Activated CD4-positive, alpha-beta T cell treated with anti-CD3 and anti-CD28 coated beads for 24 hours (primary cell): ENCODE measurements at regions not wholly inside any gene's neighbourhood (a gene's known extent, or its start where the extent isn't known, plus 50 kb on each side); places are given as distances from the start of the nearest gene placed in this dataset.
"Not testable (repeated sequence)": the region's sequence is repeated elsewhere in the genome, so short reads cannot be mapped to it uniquely, and the experiment has no call there.

Experiments
- DNase-seq, 2 donors: peaks; one replicate each; pipeline ENCODE4 v3.0.0-alpha.2; 2020; ENCODE audit warnings: low read depth in 2 of 2

DNA sequence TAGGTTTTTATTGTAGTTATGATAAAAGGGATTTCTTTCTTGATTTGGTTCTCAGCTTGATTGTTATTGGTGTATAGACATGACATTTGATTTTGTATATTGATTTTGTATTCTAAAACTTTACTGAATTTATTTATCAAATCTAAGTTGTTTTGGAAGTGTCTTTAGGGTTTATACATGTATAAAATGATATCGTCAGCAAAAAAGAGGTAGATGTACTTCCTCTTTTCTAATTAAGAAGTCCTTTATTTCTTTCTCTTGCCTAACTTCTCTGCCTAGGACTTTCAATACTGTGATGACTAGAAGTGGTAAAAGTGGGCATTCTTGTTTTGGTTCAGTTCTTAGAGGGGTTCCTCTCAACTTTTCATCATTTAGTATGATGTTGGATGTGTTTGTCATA, 487.3 kb upstream of the KIF2B start:
- no peak for DNase-seq

DNA sequence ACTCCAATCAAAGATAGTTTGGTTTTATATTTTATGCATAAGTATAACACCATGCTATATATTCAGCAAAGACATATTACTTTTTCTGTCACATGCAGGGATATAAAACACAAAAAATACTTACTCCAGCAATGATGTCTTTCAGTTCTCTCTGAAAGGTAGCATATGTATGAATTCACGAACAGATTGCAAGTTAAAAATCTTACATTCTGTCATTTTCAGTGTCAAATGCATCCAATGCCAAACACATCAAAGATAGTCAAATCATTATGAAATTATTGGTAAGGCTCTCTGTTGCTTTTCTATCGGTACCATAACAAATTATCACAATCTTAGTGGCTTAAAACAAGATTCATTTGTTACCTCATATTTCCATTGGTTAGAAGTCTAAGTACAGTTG, 492.0 kb upstream of the KIF2B start:
- DNase-seq = no peak

DNA sequence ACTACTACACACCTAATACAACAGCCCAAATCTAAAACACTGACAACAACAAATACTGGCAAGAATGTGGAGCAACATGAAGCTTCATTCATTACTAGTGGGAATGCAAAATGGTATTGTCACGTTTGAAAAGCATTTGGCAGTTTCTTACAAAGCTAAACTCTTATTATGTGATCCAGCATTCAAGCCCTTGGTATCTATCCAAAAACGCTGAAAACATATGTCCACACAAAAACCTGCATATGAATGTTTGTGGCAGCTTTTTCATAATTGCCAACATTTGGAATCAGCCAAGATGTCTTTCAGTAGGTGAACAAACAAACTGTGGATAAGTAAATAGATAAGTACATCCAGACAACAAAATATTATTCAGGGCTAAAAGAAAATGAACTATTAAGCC, 501.1 kb upstream of the KIF2B start:
- no peak for DNase-seq

DNA sequence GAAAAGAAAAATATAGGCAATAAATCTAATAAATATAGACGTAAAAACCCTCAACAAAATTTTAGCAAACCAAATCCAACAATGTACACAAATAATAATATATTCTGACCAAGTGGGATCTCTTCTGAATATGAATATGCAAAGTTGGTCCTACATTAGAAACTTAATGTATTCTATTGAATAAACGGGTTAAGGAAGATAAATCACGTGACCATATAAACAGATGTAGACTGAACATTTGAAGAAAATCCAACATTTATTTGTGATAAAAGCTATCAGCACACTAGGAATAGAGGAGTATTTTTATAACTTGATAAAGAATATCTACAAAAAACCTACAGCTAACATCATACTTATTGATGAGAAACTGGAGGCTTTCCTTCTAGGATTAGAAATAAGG, 502.8 kb upstream of the KIF2B start:
- DNase-seq = no peak

DNA sequence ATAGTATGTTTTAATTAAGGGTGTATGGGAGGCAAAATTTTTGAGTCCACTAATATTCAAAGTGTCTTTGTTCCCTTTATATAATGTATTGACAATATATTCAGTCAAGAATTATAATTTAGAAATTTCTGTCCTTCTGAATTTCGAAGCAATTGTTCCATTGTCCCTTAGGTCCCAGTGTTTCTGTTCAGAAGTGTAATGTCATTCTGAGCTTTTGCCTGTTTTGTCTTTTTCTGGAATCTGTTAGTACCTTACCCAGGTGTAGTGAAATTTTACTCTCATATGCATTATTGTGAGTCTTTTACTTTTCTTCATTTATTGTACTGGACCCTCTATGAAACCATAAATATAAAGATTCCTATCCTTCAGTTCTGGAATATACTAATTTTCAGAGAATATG, 505.7 kb upstream of the KIF2B start:
- no peak for DNase-seq

DNA sequence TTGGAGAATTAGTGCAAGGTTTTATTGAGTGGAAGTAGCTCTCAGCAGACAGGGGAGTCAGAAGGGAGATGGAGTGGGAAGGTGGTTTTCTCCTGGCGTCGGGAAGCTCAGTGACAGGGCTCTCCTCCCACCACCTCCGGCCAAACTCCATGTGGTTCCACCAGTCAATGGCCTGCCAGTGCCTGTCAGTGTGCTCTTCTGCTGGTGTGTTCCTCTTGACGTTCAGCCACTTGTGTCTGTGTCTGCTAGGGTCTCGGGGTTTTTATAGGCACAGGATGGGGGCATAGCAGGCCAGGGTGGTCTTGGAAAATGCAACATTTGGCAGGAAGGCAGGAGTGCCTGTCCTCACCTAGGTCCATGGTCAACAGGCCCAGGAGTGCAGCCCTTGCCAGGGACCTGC, 506.7 kb upstream of the KIF2B start:
- DNase-seq = no peak

DNA sequence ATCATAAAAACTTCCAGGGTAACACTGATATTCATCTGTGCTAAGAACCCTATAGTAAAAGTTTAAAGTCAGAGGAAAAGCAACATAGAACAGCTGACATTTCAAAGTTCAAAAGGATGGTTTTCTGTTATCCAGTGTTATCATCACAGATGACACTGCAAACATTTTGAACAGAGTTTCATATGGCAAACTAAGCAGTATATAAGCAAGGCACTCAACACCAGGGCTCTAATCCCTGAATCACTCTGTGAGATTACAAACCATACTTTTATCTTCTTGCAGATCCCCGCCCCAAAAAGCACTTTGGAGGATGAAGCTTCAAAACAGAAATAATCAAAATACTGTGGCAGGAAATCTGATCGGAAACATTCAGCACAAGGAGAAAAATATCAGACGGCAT, 508.2 kb upstream of the KIF2B start:
- DNase-seq = no peak

DNA sequence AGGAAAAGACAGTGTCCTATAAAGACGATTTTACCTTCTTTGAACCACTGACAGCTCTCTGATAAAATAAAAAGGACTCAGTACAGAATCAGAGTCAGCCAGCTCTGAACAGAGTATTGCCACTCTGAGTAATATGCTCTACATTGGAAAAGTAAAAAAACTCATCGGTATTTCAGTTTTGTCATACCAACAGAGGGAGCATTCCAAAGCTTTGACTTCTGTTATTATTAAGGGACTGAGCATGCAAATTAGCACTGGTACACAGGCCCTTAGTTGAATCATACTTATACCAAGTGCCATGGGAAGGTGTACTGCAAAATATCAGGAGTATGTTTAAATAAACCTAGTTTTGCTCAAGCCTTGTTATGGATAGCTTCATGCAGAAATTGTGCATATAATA, 509.0 kb upstream of the KIF2B start:
- no peak for DNase-seq

DNA sequence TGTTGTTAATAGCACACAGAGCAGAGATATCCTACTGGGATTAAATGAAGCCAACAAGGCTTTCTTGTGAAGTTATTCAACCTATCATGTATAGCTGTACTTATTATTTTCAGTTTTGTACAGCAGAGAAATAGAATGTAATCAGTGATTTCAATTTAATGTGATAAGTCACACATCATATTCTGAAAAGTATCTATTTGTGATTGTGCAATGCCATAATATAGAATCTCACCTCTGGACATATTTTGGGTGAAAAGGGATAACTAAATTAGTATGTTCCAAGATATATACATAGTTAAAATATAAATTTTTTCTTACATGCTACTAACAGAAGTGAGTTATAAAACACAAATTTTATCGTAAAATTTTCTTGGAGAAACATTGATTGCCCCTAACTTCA, 544.3 kb upstream of the KIF2B start:
- no peak for DNase-seq

DNA sequence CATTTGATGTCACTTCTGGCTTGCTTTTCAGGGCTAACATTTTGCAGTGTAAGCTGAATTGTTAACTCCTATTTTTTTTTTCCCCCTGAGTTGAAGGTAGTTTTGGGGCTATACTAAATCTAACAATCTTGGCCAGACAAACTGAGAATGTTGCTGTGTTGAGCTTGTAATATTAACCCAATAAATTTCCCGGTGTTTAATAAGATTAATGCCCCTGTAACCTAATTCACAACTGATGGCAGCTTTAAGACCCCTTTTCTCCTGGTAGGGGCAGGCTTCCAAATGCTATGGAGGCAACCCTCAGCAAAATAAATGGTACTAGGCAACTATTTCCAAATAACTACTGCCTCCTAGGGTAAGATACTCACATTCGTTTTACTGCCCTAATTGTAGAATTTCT, 549.6 kb upstream of the KIF2B start:
- no peak for DNase-seq

DNA sequence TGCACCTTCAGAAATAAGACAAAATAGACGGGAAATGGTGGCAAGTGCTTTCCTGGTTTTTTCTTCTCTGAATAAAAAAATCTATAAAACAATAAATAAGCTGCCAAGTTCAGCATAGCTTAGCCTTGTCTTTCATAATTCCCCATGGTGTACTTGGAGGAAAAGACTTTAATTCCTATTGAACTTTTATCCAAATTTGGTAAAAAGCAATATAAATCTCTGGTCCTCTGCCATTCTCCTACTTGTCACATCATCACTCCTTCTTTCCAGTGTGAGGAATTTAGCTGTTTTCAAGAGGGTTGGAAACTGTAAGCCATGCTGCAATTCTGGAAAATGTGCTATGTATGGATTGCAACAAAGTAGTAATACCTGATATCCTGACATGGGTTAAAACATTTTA, 551.8 kb upstream of the KIF2B start:
- DNase-seq = no peak

DNA sequence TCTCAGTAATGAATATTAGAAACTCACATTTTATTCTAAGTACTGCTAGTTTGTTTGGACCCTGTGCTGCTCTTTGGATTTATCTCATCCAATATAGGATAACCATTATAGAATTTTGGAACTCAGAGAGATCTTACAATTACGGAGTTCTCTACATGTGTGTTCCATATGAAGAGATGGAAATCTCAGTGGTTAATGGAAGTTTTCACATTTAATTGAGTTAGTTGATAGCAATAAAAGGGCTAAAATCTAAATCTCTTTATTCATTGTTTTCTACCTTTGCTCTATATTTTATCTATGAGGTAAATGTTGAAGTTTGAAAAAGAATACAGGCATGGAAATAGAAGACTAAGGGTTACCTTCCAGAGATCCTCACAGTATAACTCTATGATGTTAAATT, 558.0 kb upstream of the KIF2B start:
- no peak for DNase-seq

DNA sequence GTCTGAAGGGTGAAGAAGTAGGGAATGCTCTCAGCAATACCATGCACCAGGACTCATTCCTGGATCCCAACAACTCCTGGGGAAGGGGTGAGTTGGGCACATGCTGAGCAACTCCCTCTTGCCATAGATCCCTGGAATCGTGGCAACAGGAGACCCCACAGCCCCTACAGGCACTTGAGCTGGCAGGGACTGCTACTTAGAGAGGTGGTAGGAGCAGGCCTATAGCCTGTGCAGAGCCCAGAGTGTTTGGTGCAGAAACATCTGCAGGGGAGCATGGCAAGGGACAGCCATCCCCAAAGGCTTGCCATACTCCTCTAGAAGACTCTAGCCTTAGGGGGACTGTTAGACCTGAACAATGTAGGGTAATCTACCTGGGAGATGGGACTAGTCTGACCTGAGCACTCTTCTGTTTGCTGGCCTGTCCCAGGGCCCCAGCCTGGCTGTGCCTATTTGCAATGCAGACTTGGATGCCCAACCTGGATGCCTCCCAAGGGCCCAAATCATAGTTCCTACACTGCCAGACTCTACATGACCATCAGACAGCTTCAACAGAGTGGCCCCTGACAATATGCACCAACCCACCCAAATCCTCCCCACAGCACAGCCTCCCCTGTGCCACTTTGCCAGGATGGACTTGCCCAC, 568.6 kb upstream of the KIF2B start:
- DNase-seq = no peak

DNA sequence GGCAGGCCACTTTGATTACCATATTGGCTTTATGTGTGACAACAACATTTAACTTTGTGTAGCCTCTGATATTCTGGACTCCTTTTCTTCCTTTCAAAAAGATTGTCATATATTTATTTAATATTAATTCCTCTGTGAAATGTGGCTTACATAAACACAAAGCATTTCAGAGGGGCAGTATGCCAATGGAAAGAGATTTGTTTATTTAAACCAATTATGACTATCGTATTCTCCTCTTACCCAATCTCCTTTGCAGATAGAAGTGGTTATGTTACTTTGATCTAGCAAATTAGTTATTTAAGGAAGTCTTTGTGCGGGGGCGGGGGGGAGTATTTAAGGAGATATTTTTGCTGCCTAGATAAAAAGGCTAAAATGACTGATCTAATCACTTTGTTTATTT, 573.7 kb upstream of the KIF2B start:
- no peak for DNase-seq

DNA sequence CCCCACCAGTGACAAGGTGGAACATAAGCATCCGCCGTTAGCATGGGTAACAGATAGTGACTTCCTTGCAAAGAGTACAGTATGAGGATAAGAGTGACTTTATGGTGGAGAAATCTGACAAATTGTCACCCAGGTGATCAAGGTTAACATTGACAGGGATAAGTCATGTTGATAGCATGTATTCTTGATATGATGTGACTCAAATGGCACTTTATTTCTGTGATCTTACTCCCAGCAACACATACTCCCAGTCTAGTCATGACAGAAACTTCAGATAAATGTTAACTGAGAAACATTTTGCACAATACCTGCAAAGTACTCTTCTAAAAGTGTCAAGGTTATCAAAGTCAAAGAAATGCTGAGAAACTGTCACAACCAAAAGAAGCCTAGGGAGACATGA, 588.6 kb upstream of the KIF2B start:
- no peak for DNase-seq

DNA sequence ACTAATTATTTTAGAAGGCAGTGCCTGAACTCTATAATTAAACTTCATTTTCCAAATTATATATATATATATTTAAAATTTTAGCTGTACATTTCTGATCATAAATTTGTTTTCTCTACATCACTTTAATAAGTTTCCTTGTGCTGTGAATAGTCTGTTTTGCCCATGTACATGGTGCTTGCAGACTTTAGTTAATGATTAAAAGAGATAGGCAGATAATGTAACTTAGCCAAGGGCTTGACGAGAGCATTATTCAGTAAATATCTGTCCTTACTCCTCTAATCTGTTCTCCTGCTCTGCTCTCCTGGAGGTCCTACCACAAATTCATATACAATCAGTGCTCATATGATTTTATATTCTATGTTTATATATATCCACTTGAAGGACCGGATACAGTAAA, 595.2 kb upstream of the KIF2B start:
- DNase-seq = no peak

DNA sequence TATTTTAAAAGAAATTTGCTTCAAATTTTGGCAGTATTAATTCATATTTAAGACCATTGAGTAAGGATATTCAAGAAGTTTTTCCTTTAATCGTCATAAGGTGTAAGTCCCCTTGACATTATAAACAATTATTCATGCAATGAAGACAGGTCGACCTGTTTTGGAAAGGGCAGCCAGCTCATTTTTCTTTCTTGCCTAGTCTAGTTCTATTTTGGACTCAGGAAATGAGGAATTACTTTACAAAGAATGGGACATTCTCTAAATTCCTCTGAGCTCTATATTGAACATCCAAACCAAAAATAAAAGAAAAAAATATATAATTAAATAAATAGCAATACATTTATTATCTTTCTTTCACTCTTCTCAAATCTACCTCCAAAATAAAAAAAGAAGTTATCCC, 595.6 kb upstream of the KIF2B start:
- DNase-seq = no peak

DNA sequence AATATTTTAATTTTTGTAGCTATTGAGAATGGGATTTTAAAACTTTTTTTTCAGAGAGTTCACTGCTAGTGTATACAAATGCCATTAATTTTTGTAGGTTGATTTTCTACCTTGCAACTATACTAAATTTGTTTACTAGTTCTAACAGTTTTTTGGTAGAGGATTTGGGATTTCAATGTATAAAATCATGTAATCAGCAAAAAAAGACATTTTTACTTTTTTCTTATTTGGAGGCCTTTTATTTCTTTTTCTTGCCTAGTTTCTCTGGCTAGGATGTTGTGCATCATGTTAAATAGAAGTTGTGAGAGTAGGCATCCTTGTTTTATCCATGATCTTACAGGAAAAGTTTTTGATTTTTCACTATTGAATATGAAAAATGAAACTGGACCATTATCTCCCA, 602.9 kb upstream of the KIF2B start:
- DNase-seq = no peak

DNA sequence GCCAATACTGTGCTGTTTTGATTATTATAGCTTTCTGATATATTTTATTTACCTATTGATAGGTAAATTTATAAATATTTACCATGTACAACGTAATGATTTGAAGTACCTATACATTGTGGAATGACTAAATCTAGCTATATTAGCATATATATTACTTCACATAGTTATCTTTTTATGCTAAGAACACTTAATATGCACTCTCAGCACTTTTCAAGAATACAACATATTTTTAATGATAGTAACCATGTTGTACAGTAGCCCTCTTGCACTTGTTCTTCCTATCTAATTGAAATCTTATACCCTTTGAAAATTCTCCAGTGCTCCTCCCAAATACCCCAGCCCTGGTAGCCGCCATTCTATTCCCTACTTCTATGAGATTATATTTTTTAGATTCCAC, 604.0 kb upstream of the KIF2B start:
- DNase-seq = no peak

DNA sequence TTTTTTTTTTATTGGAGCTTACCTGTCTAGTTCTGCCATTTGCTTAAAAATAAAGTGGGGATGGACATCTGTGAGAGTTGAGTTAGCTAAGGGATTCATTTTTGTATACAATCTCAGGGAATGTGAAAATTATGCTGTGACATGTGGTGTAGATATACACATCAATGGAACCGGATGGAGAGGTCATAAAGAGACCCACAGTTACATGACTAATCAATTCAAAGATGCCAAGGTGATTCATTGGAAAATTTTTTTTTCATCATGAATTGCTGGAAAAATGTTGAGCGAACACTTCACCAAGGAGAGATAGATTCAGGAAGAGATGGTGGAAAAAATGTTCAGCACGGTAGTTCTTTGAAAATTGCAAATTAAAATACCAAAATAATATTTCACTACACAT, 605.4 kb upstream of the KIF2B start:
- no peak for DNase-seq

DNA sequence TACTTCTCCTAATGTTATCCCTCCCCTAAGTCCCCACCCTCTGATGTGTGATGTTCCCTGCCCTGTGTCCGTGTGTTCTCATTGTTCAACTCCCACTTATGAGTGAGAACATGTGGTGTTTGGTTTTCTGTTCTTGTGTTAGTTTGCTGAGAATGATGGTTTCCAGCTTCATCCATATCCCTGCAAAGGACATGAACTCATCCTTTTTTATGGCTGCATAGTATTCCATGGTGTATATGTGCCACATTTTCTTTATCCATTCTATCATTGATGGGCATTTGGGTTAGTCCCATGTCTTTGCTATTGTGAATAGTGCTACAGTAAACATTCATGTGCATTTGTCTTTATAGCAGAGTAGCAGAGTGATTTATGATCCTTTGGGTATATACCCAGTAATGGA, 613.8 kb upstream of the KIF2B start:
- not testable (repeated sequence) for DNase-seq

DNA sequence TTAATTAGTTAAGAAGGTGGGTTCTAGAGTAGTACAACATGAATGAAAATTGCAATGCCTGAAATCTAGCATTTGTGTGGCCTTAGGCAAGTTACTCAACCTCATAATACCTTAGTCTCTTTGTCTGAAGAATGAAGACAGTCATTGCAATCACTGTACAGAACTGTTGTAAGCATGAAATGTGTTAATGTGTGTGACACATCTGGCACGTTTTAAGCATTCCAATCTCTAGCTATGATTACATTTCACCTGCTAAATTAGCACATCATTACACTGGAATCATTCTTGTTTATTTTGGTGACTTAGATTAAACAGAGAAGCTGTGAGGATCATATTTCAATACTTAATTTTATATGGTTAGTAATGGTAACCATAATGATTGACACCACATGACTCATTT, 629.7 kb upstream of the KIF2B start:
- no peak for DNase-seq

DNA sequence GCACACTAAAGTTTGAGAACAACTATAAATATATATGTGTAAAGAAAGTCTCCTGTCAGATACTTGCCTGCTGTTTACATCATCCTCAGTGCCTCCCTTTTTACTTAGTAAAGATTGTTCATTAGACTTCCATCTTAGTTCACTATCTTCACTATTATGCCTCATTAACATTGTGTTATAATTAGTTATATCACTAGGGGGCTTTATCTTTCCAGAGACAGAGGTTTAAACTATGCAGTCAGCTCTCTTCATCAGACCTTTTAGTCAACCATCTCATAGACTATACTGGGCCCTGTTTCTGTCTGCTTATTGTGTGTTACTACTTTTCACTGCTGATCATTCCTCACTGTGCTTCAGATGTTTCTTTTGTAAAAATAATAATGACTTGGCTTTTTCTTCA, 630.8 kb upstream of the KIF2B start:
- no peak for DNase-seq

DNA sequence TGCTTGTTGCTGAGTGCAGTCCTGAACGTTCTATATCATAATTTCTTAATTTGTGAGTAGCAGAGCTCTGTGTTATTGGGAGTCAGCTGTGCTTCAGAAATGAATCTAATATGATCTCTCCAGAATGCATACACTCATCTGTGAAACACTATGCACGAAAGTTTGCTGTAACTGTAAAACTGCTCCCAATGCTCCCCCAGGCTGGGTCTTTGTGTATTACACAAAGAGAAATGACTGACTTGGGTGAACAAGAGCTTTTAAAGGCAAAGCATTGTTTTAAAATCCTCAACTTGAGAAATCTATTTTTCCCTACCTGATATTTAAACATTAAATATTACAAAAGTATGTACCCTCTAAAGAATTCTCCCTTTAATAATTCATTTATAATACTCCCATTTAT, 636.7 kb upstream of the KIF2B start:
- no peak for DNase-seq

DNA sequence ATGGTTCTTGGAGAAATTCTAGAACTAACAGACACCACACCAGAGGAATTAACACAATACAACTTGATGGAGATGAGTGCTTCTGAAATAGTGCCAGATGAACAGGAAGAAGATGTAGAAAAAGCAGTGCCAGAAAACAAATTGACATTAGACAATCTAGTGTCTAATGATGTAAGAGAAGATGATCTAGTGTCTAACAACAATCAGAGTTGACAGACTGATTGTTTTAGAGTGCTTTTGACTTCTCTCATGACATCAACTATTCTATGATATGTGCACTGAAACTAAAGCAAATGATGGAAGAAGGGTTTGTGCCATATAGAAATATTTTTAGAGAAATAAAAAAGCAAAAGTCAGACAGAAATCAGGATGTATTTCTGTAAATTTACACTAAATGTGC, 646.1 kb upstream of the KIF2B start:
- DNase-seq = no peak
